ENCODE measurements at regions not wholly inside any gene's neighbourhood (a gene's known extent, or its start where the extent isn't known, plus 50 kb on each side); places are given as distances from the start of the nearest gene placed in this dataset.

- no peaks in the 10 kb centered on the region for H3K36me3 ChIP-seq (ENCODE audit: control insufficient read depth, low read depth, low read length)
- H3K27me3 ChIP-seq (ENCODE audit: control insufficient read depth, insufficient read depth, low read length) = no peaks in the 10 kb centered on the region
- no peak overlapping the region for H3K9ac ChIP-seq (ENCODE audit: low read length)
- H3K4me1 ChIP-seq (ENCODE audit: control insufficient read depth, low read depth, low read length) = peaks cover 24% of the 10 kb centered on the region
- no peak overlapping the region for H3K4me3 ChIP-seq (ENCODE audit: low read length)
- no peak overlapping the region for H3K27ac ChIP-seq (ENCODE audit: low read length)
- no peaks in the 10 kb centered on the region for H3K9me3 ChIP-seq (ENCODE audit: control insufficient read depth, low read depth, low read length)
Observed at GRCh38 chr5:117095346-117096332, 521.0 kb upstream of the SEMA6A start.

GRCh38 chr5:117094114-117094815, 519.6 kb upstream of the SEMA6A start:
- no peaks in the 10 kb centered on the region for H3K36me3 ChIP-seq (ENCODE audit: control insufficient read depth, low read depth, low read length)
- no peak overlapping the region for H3K27ac ChIP-seq (ENCODE audit: low read length)
- no peaks in the 10 kb centered on the region for H3K27me3 ChIP-seq (ENCODE audit: control insufficient read depth, insufficient read depth, low read length)
- no peaks in the 10 kb centered on the region for H3K9me3 ChIP-seq (ENCODE audit: control insufficient read depth, low read depth, low read length)
- H3K4me1 ChIP-seq (ENCODE audit: control insufficient read depth, low read depth, low read length) = peaks cover 24% of the 10 kb centered on the region
- no peak overlapping the region for H3K9ac ChIP-seq (ENCODE audit: low read length)
- no peak overlapping the region for H3K4me3 ChIP-seq (ENCODE audit: low read length)

- Histone ChIP-seq H3K9ac (ENCODE audit: low read length) (no peak overlapping the region), H3K36me3 (ENCODE audit: control insufficient read depth, low read depth, low read length) (no peaks in the 10 kb centered on the region), H3K27ac (ENCODE audit: low read length) (no peak overlapping the region), H3K9me3 (ENCODE audit: control insufficient read depth, low read depth, low read length) (no peaks in the 10 kb centered on the region), H3K27me3 (ENCODE audit: control insufficient read depth, insufficient read depth, low read length) (no peaks in the 10 kb centered on the region), H3K4me1 (ENCODE audit: control insufficient read depth, low read depth, low read length) (peaks cover 24% of the 10 kb centered on the region), H3K4me3 (ENCODE audit: low read length) (no peak overlapping the region)
Observed at GRCh38 chr5:117093653-117094052, 519.0 kb upstream of the SEMA6A start.

GRCh38 chr5:117089001-117089400, 514.4 kb upstream of the SEMA6A start:
- Histone ChIP-seq H3K4me1 (ENCODE audit: control insufficient read depth, low read depth, low read length) (no peaks in the 10 kb centered on the region), H3K4me3 (ENCODE audit: low read length) (no peak overlapping the region), H3K9ac (ENCODE audit: low read length) (no peak overlapping the region), H3K27me3 (ENCODE audit: control insufficient read depth, insufficient read depth, low read length) (no peaks in the 10 kb centered on the region), H3K27ac (ENCODE audit: low read length) (no peak overlapping the region), H3K9me3 (ENCODE audit: control insufficient read depth, low read depth, low read length) (no peaks in the 10 kb centered on the region), H3K36me3 (ENCODE audit: control insufficient read depth, low read depth, low read length) (no peaks in the 10 kb centered on the region)

- Histone ChIP-seq H3K36me3 (ENCODE audit: control insufficient read depth, low read depth, low read length) (no peaks in the 10 kb centered on the region), H3K27ac (ENCODE audit: low read length) (no peak overlapping the region)
Observed at GRCh38 chr5:117088176-117088575, 513.6 kb upstream of the SEMA6A start.

GRCh38 chr5:117084067-117084466, 509.4 kb upstream of the SEMA6A start:
- H3K4me3 ChIP-seq (ENCODE audit: low read length) = no peak overlapping the region
- no peaks in the 10 kb centered on the region for H3K9me3 ChIP-seq (ENCODE audit: control insufficient read depth, low read depth, low read length)
- H3K27ac ChIP-seq (ENCODE audit: low read length) = no peak overlapping the region
- no peak overlapping the region for H3K9ac ChIP-seq (ENCODE audit: low read length)
- no peaks in the 10 kb centered on the region for H3K36me3 ChIP-seq (ENCODE audit: control insufficient read depth, low read depth, low read length)
- no peaks in the 10 kb centered on the region for H3K27me3 ChIP-seq (ENCODE audit: control insufficient read depth, insufficient read depth, low read length)
- H3K4me1 ChIP-seq (ENCODE audit: control insufficient read depth, low read depth, low read length) = no peaks in the 10 kb centered on the region

More at GRCh38 chr5:117088176-117088575, 513.6 kb upstream of the SEMA6A start:
- no peak overlapping the region for H3K4me3 ChIP-seq (ENCODE audit: low read length)
- H3K9me3 ChIP-seq (ENCODE audit: control insufficient read depth, low read depth, low read length) = no peaks in the 10 kb centered on the region
- no peaks in the 10 kb centered on the region for H3K4me1 ChIP-seq (ENCODE audit: control insufficient read depth, low read depth, low read length)
- H3K9ac ChIP-seq (ENCODE audit: low read length) = no peak overlapping the region
- H3K27me3 ChIP-seq (ENCODE audit: control insufficient read depth, insufficient read depth, low read length) = no peaks in the 10 kb centered on the region

GRCh38 chr5:117082977-117083376, 508.4 kb upstream of the SEMA6A start:
- H3K4me3 ChIP-seq (ENCODE audit: low read length) = no peak overlapping the region

GRCh38 chr5:117077142-117077541, 502.5 kb upstream of the SEMA6A start:
- Histone ChIP-seq H3K4me1 (ENCODE audit: control insufficient read depth, low read depth, low read length) (no peaks in the 10 kb centered on the region), H3K36me3 (ENCODE audit: control insufficient read depth, low read depth, low read length) (no peaks in the 10 kb centered on the region), H3K27ac (ENCODE audit: low read length) (no peak overlapping the region), H3K4me3 (ENCODE audit: low read length) (no peak overlapping the region), H3K9me3 (ENCODE audit: control insufficient read depth, low read depth, low read length) (no peaks in the 10 kb centered on the region), H3K9ac (ENCODE audit: low read length) (no peak overlapping the region), H3K27me3 (ENCODE audit: control insufficient read depth, insufficient read depth, low read length) (no peaks in the 10 kb centered on the region)

More at GRCh38 chr5:117082977-117083376, 508.4 kb upstream of the SEMA6A start:
- Histone ChIP-seq H3K4me1 (ENCODE audit: control insufficient read depth, low read depth, low read length) (no peaks in the 10 kb centered on the region), H3K27me3 (ENCODE audit: control insufficient read depth, insufficient read depth, low read length) (no peaks in the 10 kb centered on the region), H3K9ac (ENCODE audit: low read length) (no peak overlapping the region), H3K9me3 (ENCODE audit: control insufficient read depth, low read depth, low read length) (no peaks in the 10 kb centered on the region), H3K27ac (ENCODE audit: low read length) (no peak overlapping the region), H3K36me3 (ENCODE audit: control insufficient read depth, low read depth, low read length) (no peaks in the 10 kb centered on the region)

GRCh38 chr5:117072439-117072838, 497.8 kb upstream of the SEMA6A start:
- H3K4me3 ChIP-seq (ENCODE audit: low read length) = no peak overlapping the region
- no peaks in the 10 kb centered on the region for H3K36me3 ChIP-seq (ENCODE audit: control insufficient read depth, low read depth, low read length)
- H3K9ac ChIP-seq (ENCODE audit: low read length) = no peak overlapping the region
- no peaks in the 10 kb centered on the region for H3K27me3 ChIP-seq (ENCODE audit: control insufficient read depth, insufficient read depth, low read length)
- no peaks in the 10 kb centered on the region for H3K4me1 ChIP-seq (ENCODE audit: control insufficient read depth, low read depth, low read length)
- H3K9me3 ChIP-seq (ENCODE audit: control insufficient read depth, low read depth, low read length) = no peaks in the 10 kb centered on the region
- H3K27ac ChIP-seq (ENCODE audit: low read length) = no peak overlapping the region

- Histone ChIP-seq H3K27ac (ENCODE audit: low read length) (no peak overlapping the region), H3K4me3 (ENCODE audit: low read length) (no peak overlapping the region)
Observed at GRCh38 chr5:117065800-117066199, 491.2 kb upstream of the SEMA6A start.

GRCh38 chr5:117065161-117065560, 490.5 kb upstream of the SEMA6A start:
- no peaks in the 10 kb centered on the region for H3K27me3 ChIP-seq (ENCODE audit: control insufficient read depth, insufficient read depth, low read length)
- no peaks in the 10 kb centered on the region for H3K36me3 ChIP-seq (ENCODE audit: control insufficient read depth, low read depth, low read length)
- H3K27ac ChIP-seq (ENCODE audit: low read length) = no peak overlapping the region
- H3K9me3 ChIP-seq (ENCODE audit: control insufficient read depth, low read depth, low read length) = no peaks in the 10 kb centered on the region
- H3K4me1 ChIP-seq (ENCODE audit: control insufficient read depth, low read depth, low read length) = no peaks in the 10 kb centered on the region
- no peak overlapping the region for H3K9ac ChIP-seq (ENCODE audit: low read length)
- H3K4me3 ChIP-seq (ENCODE audit: low read length) = no peak overlapping the region

More at GRCh38 chr5:117065800-117066199, 491.2 kb upstream of the SEMA6A start:
- no peaks in the 10 kb centered on the region for H3K27me3 ChIP-seq (ENCODE audit: control insufficient read depth, insufficient read depth, low read length)
- H3K36me3 ChIP-seq (ENCODE audit: control insufficient read depth, low read depth, low read length) = no peaks in the 10 kb centered on the region
- H3K9ac ChIP-seq (ENCODE audit: low read length) = no peak overlapping the region
- no peaks in the 10 kb centered on the region for H3K4me1 ChIP-seq (ENCODE audit: control insufficient read depth, low read depth, low read length)
- H3K9me3 ChIP-seq (ENCODE audit: control insufficient read depth, low read depth, low read length) = no peaks in the 10 kb centered on the region
